K562 (cell line): ENCODE measurements at regions not wholly inside any gene's neighbourhood (a gene's known extent, or its start where the extent isn't known, plus 50 kb on each side); places are given as distances from the start of the nearest gene placed in this dataset.
A peak's percentile ranks its signal among the peaks of the same experiment; 100 is the strongest.

ENCODE experiments used
- ATAC-seq: fragments of 200-7000 bp; cut with Tn5 transposase; 3 replicates; pipeline ENCODE4 v1.9.1; 2020; ENCODE audit warnings: moderate library complexity
- BruUV-seq: library from RNA; stranded (reverse); fragments of 400-500 nt; replicated peaks from 2 replicates; lab custom pipeline; 2021; lab: Mats Ljungman, UMichigan
- CTCF ChIA-PET: fragments of 300-600 bp; formaldehyde crosslinking; extraction: SDS; loops from one replicate; lab custom pipeline; 2021; ENCODE audit warnings: low intra/inter-chr PET ratio; lab: Yijun Ruan, JAX
- POLR2A ChIA-PET: fragments of 300-600, 350-650 bp; sonication (Branson Sonifier 250); formaldehyde crosslinking; extraction: SDS; loops from one replicate; lab custom pipeline; 2021; ENCODE audit warnings: antibody characterized with exemption, inconsistent platforms; lab: Yijun Ruan, JAX
- DNase-seq, 4 experiments: peaks; one replicate each; pipeline versions ENCODE4 v3.0.0 to v3.0.0-alpha.2; 2011 to 2018; ENCODE audit warnings: low spot score in 3 of 4, mixed read lengths in 3 of 4; ENCODE audit errors: extremely low read depth in 1 of 4
- FAIRE-seq: peaks from 2 replicates; lab custom pipeline; 2011; peaks lifted over from hg19 to GRCh38; lab: Jason Lieb, UNC
- H2AFZ ChIP-seq: 2 replicates; pipeline ENCODE4 v1.6.0; 2011; ENCODE audit warnings: low read depth, low read length, control low read depth, inconsistent platforms
- H3K27ac ChIP-seq: fragments of 200-600 bp; 3 replicates; pipeline ENCODE4 v1.8.0; 2011; ENCODE audit warnings: low read depth, mild to moderate bottlenecking, control low read depth, inconsistent platforms, low read length, moderate library complexity, mixed read lengths; ENCODE audit errors: extremely low read depth
- H3K27me3 ChIP-seq, 2 experiments: fragments of 300-600 bp in 1 of 2; 2 replicates in 1 of 2; 3 replicates in 1 of 2; pipeline versions ENCODE4 v1.6.0 to v1.8.0; 2011; ENCODE audit warnings: inconsistent platforms in 2 of 2, low read length in 2 of 2, mild to moderate bottlenecking in 1 of 2, mixed read lengths in 1 of 2, moderate library complexity in 1 of 2; ENCODE audit not compliant: control insufficient read depth in 2 of 2, insufficient read depth in 2 of 2
- H3K36me3 ChIP-seq: fragments of 300-600 bp; 3 replicates; pipeline ENCODE4 v1.8.0; 2011; ENCODE audit warnings: mild to moderate bottlenecking, low read length, inconsistent platforms; ENCODE audit not compliant: control insufficient read depth, insufficient read depth
- H3K4me1 ChIP-seq, 2 experiments: fragments of 200-600 bp in 1 of 2; replicated peaks in 1 of 2; 2 replicates in 1 of 2; 3 replicates in 1 of 2; pipeline versions ENCODE4 v1.5.1 to v1.8.0; 2011; ENCODE audit warnings: inconsistent platforms in 2 of 2, low read length in 2 of 2, mild to moderate bottlenecking in 1 of 2, mixed read lengths in 1 of 2, moderate library complexity in 1 of 2; ENCODE audit not compliant: control insufficient read depth in 2 of 2, insufficient read depth in 2 of 2
- H3K4me2 ChIP-seq: 2 replicates; pipeline ENCODE4 v1.6.1; 2011; ENCODE audit warnings: low read length, control low read depth, inconsistent platforms, mixed read lengths; ENCODE audit not compliant: insufficient read depth
- H3K4me3 ChIP-seq: fragments of 200-600 bp; sonication (generic), shearing (Covaris generic); 2 replicates; pipeline ENCODE4 v1.5.1; 2016; ENCODE audit warnings: control low read depth, inconsistent platforms
- H3K79me2 ChIP-seq: fragments of 200-600 bp; 3 replicates; pipeline ENCODE4 v1.8.0; 2011; ENCODE audit warnings: low read length, inconsistent platforms; ENCODE audit not compliant: control insufficient read depth, insufficient read depth
- H3K9ac ChIP-seq, 2 experiments: 2 replicates each; pipeline versions ENCODE4 v1.6.0 to v1.6.1; 2011; ENCODE audit warnings: low read depth in 2 of 2, low read length in 2 of 2, control low read depth in 1 of 2, inconsistent platforms in 1 of 2, mild to moderate bottlenecking in 1 of 2, mixed read lengths in 1 of 2; ENCODE audit not compliant: insufficient read depth in 1 of 2
- H3K9me1 ChIP-seq: one replicate; pipeline ENCODE4 v1.6.0; 2011; ENCODE audit warnings: inconsistent platforms, mild to moderate bottlenecking, low read length, moderate library complexity; ENCODE audit not compliant: control insufficient read depth, insufficient read depth
- H3K9me3 ChIP-seq: replicated peaks from 2 replicates; pipeline ENCODE4 v1.5.1; 2011; ENCODE audit warnings: low read depth, low read length, inconsistent platforms; ENCODE audit not compliant: control insufficient read depth, insufficient read depth
- H4K20me1 ChIP-seq: replicated peaks from 2 replicates; pipeline ENCODE4 v1.6.1; 2011; ENCODE audit warnings: low read length, inconsistent platforms, mixed read lengths; ENCODE audit not compliant: control insufficient read depth, insufficient read depth
- BCOR ChIP-seq: fragments of 450-650 bp; IDR thresholded peaks from 2 replicates; pipeline ENCODE4 v1.6.1; 2016
- GMEB1 ChIP-seq: fragments of 250-450 bp; sonication (Bioruptor Pico); IDR thresholded peaks from 2 replicates; pipeline ENCODE4 v1.4.0; 2020; ENCODE audit warnings: mild to moderate bottlenecking
- RBM25 ChIP-seq: fragments of 200-400 bp; formaldehyde crosslinking; IDR thresholded peaks from 2 replicates; pipeline ENCODE4 v1.6.1; 2018; ENCODE audit warnings: low read length, low read depth, moderate library complexity; ENCODE audit not compliant: severe bottlenecking
- TEAD2 ChIP-seq: fragments of 450-650 bp; IDR thresholded peaks from 2 replicates; pipeline ENCODE4 v1.6.1; 2016; ENCODE audit warnings: missing genetic modification characterization, control low read depth, missing compliant biosample characterization
- ZFP36 ChIP-seq: fragments of 150-350 bp; IDR thresholded peaks from 2 replicates; pipeline ENCODE4 v1.6.1; 2018; ENCODE audit warnings: low read length, low read depth; ENCODE audit not compliant: partially characterized antibody
- ZKSCAN1 ChIP-seq: fragments of 150-350 bp; IDR thresholded peaks from 2 replicates; pipeline ENCODE4 v1.6.1; 2016; ENCODE audit warnings: low read depth, low read length
- ZNF436 ChIP-seq: fragments of 250-450, 450-650 bp; sonication (Bioruptor Pico); formaldehyde crosslinking; IDR thresholded peaks from 2 replicates; pipeline ENCODE4 v1.7.0; 2020; ENCODE audit warnings: mild to moderate bottlenecking
- WGBS: fragments of 100-300 bp; shearing (Covaris generic); methylation state at CpG from one replicate; pipeline ENCODE4 v1.1.6; 2016; ENCODE audit warnings: low coverage, mixed read lengths; ENCODE audit not compliant: insufficient coverage; ENCODE audit errors: missing lambda C conversion rate; 5-methylcytosine and 5-hydroxymethylcytosine counted together
- in situ Hi-C: fragments of 300-500 bp; cut with MboI; formaldehyde crosslinking; loops from 4 replicates; pipeline ENCODE4 v1.15.0; 2018; ENCODE audit warnings: inconsistent platforms, mixed read lengths
- intact Hi-C: fragments of 100-400 bp; cut with micrococcal nuclease; formaldehyde crosslinking; loops from 2 replicates; pipeline ENCODE4 v1.14.2; 2022

GRCh38 chr17:33777674-33778073, 477.4 kb upstream of the CCL2 start (continued):
- TF ChIP-seq GMEB1 (CRISPR knock-in tag): no peak
- TF ChIP-seq ZNF436: peak; percentile 75

- Histone ChIP-seq H3K36me3 (no peaks in the 10 kb centered on the region), H3K79me2 (no peaks in the 10 kb centered on the region), H4K20me1 (no peaks in the 10 kb centered on the region), H3K9me3 (no peaks in the 10 kb centered on the region), H3K4me1 (no peaks in the 10 kb centered on the region; a peak in 2 of 5 replicates), H3K9ac (no peak overlapping the region), H2AFZ (no peak overlapping the region), H3K27me3 (peaks cover 0 to 5% of the 10 kb centered on the region in 2 experiments; a peak in 2 of 5 replicates), H3K4me3 (no peak overlapping the region), H3K27ac (no peak overlapping the region), H3K4me2 (no peak overlapping the region), H3K9me1 (no peaks in the 10 kb centered on the region)
- in situ Hi-C loops: loop anchor here (10.0 kb wide), 1 partner anchor 366 kb away; no protein-coding TSS in a partner anchor
- ChIA-PET POLR2A (interaction anchor here (0.6 to 1.3 kb wide), 2 partner anchors 93 to 661 kb away, joined by 3 to 4 read pairs; no protein-coding TSS in a partner anchor), CTCF (interaction anchor here (0.7 to 3.4 kb wide), 9 partner anchors 149 to 681 kb away, joined by 3 to 39 read pairs (median 11); no protein-coding TSS in a partner anchor)
- ATAC-seq (no peak), FAIRE-seq (no peak), DNase-seq (peak in 1 of 4 experiments; percentile 14)
- 13% methylated on average over 7 of the region's 7 CpGs for WGBS
- TF ChIP-seq TEAD2 (tag) (no peak), ZKSCAN1 (peak; percentile 96), BCOR (0 out of 2 replicates have a peak, but pooled peaks have one; percentile 48), RBM25 (peak; percentile 56), ZFP36 (peak; percentile 53)
- intact Hi-C loops: loop anchor here (1.0 to 10.0 kb wide), 4 partner anchors 171 to 394 kb away; no protein-coding TSS in a partner anchor
- no TSS peak for BruUV-seq
Measured at GRCh38 chr17:33778505-33779233, 476.4 kb upstream of the CCL2 start.
